ENCODE measurements at regions not wholly inside any gene's neighbourhood (a gene's known extent, or its start where the extent isn't known, plus 50 kb on each side); places are given as distances from the start of the nearest gene placed in this dataset.

DNA sequence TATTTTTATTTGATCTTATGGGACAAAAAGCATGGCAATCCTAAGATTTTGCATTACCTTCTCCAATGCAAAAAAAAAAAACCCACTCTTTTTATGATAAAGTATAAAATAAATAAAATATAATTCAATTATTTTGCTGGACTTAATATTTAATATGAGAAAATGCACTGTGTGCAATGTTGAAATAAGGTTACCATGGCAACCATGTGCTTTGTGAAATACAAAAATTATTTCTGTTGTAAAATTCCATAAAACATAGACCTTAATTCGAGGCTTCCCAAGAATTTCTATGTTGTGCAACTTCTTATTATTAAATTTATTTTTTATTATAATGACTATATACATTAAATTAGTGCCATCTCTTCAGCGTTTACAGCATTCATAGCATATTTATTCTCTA, 989.5 kb downstream of the MRPL39 start:
- 58 to 71% methylated on average over 2 of the region's 2 CpGs for WGBS, 2 donors (ENCODE audit: low coverage in 1 of 2)
- in situ Hi-C loops (cut with MboI; ENCODE audit: low pct_ligation_motif_present in 1 of 4, low pct_unique_long_range_greater_than_20kb in 1 of 4, low sequenced_read_pairs in 3 of 4), result no loop called here
- Histone ChIP-seq H3K4me3 (no peak overlapping the region), H3K9me3 (peaks cover 0 to 5% of the 10 kb centered on the region in 2 donors), H3K27ac (no peak overlapping the region), H3K27me3 (no peaks in the 10 kb centered on the region), H3K36me3 (no peaks in the 10 kb centered on the region), H3K4me1 (no peaks in the 10 kb centered on the region)
- TF ChIP-seq POLR2AphosphoS5 (IDR thresholded peaks at IDR 0.05) (no peak), CTCF (IDR thresholded peaks at IDR 0.05) (no peak), EP300 (IDR thresholded peaks at IDR 0.05; ENCODE audit: low read depth) (no peak), POLR2A (IDR thresholded peaks at IDR 0.05) (no peak)
- DNase-seq, result no peak
- intact Hi-C loops (cut with DNase I; ENCODE audit: low total_unique reads), result no loop called here

DNA sequence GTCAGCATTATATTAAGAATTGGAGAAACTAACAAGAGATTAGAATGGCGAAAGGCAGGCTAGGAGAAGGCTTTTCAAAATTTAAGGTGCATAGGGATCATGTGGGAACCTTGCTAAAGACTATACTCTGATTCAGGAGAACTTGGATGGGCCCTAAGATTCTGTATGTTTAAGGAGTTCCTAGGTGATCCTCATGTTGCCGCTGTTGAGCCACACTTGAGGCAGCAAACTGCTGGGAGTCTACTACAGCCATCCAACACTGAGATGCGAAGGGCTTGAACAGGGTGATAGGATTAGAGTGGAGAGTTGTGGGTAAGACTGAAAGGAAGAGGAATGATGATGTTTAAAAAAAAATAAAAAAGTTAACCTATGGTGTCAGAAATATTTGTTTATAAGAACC, 1013.2 kb downstream of the MRPL39 start:
- Histone ChIP-seq H3K36me3 (no peaks in the 10 kb centered on the region), H3K27ac (no peak overlapping the region), H3K4me1 (no peaks in the 10 kb centered on the region), H3K4me3 (no peak overlapping the region), H3K27me3 (no peaks in the 10 kb centered on the region), H3K9me3 (no peaks in the 10 kb centered on the region)
- 59 to 90% methylated on average over 2 to 3 of the region's 3 CpGs for WGBS, 2 donors (ENCODE audit: low coverage in 1 of 2)
- in situ Hi-C loops (cut with MboI; ENCODE audit: low pct_ligation_motif_present in 1 of 4, low pct_unique_long_range_greater_than_20kb in 1 of 4, low sequenced_read_pairs in 3 of 4) (no loop called here), intact Hi-C loops (cut with DNase I; ENCODE audit: low total_unique reads) (no loop called here)
- DNase-seq, result no peak
- TF ChIP-seq POLR2A (IDR thresholded peaks at IDR 0.05) (no peak), POLR2AphosphoS5 (IDR thresholded peaks at IDR 0.05) (no peak), EP300 (IDR thresholded peaks at IDR 0.05; ENCODE audit: low read depth) (no peak), CTCF (IDR thresholded peaks at IDR 0.05) (no peak)

GRCh38 chr21:24590261-24590660, 1017.0 kb downstream of the MRPL39 start:
- no peaks in the 10 kb centered on the region for H3K27me3 ChIP-seq
- H3K9me3 ChIP-seq, result no peaks in the 10 kb centered on the region
- H3K36me3 ChIP-seq, result no peaks in the 10 kb centered on the region
- in situ Hi-C loops (cut with MboI; ENCODE audit: low pct_ligation_motif_present in 1 of 4, low pct_unique_long_range_greater_than_20kb in 1 of 4, low sequenced_read_pairs in 3 of 4) (no loop called here), intact Hi-C loops (cut with DNase I; ENCODE audit: low total_unique reads) (no loop called here)
- DNase-seq, result no peak
- WGBS, 2 donors (ENCODE audit: low coverage in 1 of 2), result 49 to 50% methylated on average over 3 of the region's 3 CpGs
- H3K27ac ChIP-seq, result no peak overlapping the region
- no peaks in the 10 kb centered on the region for H3K4me1 ChIP-seq
- TF ChIP-seq POLR2AphosphoS5 (IDR thresholded peaks at IDR 0.05), result no peak
- no peak for TF ChIP-seq CTCF (IDR thresholded peaks at IDR 0.05)
- TF ChIP-seq POLR2A (IDR thresholded peaks at IDR 0.05), result no peak
- TF ChIP-seq EP300 (IDR thresholded peaks at IDR 0.05; ENCODE audit: low read depth), result no peak
- H3K4me3 ChIP-seq, result no peak overlapping the region

DNA sequence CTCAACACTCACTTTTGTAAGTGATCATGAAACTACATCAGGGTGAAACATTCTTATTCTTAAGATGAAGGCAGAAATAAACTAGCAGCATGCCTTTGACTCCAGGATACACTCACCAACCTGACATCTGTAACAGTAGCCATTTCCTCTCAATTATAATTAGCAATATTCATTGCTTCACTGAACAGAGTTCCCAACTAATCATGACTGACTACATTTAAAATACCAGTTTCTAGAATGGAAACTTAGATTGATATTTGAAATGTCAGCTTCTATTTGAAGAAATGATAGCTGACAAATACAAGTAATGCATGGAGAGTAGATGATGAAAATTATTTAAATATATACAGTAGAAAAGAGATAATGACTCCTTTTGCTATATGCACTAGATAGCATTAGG, 1023.8 kb downstream of the MRPL39 start:
- in situ Hi-C loops (cut with MboI; ENCODE audit: low pct_ligation_motif_present in 1 of 4, low pct_unique_long_range_greater_than_20kb in 1 of 4, low sequenced_read_pairs in 3 of 4), result no loop called here
- DNase-seq, result no peak
- no peaks in the 10 kb centered on the region for H3K4me1 ChIP-seq
- H3K27ac ChIP-seq, result no peak overlapping the region
- intact Hi-C loops (cut with DNase I; ENCODE audit: low total_unique reads), result no loop called here
- H3K36me3 ChIP-seq, result no peaks in the 10 kb centered on the region
- TF ChIP-seq EP300 (IDR thresholded peaks at IDR 0.05; ENCODE audit: low read depth) (no peak), POLR2AphosphoS5 (IDR thresholded peaks at IDR 0.05) (no peak), CTCF (IDR thresholded peaks at IDR 0.05) (no peak), POLR2A (IDR thresholded peaks at IDR 0.05) (no peak)
- H3K4me3 ChIP-seq, result no peak overlapping the region
- H3K27me3 ChIP-seq, result no peaks in the 10 kb centered on the region
- H3K9me3 ChIP-seq, result no peaks in the 10 kb centered on the region

Measured in transverse colon (tissue), 4 donors.